GM21367 (cell line): ENCODE measurements at regions not wholly inside any gene's neighbourhood (a gene's known extent, or its start where the extent isn't known, plus 50 kb on each side); places are given as distances from the start of the nearest gene placed in this dataset.

Source experiments
- ATAC-seq: cut with Tn5 transposase; IDR thresholded peaks from one replicate; pipeline ENCODE4 v1.9.1; 2021; ENCODE audit not compliant: unreplicated experiment

- peak; percentile 64 for ATAC-seq
These were observed 190.9 kb downstream of the ICE1 start for GRCh38 chr5:5613261-5613990.

GRCh38 chr5:5612096-5612495 lies 189.6 kb downstream of the ICE1 start:
- no peak for ATAC-seq

GRCh38 chr5:5609935-5610334 lies 187.5 kb downstream of the ICE1 start:
- no peak for ATAC-seq

- no peak for ATAC-seq
These were observed 182.8 kb downstream of the ICE1 start for GRCh38 chr5:5605170-5605764.

DNA sequence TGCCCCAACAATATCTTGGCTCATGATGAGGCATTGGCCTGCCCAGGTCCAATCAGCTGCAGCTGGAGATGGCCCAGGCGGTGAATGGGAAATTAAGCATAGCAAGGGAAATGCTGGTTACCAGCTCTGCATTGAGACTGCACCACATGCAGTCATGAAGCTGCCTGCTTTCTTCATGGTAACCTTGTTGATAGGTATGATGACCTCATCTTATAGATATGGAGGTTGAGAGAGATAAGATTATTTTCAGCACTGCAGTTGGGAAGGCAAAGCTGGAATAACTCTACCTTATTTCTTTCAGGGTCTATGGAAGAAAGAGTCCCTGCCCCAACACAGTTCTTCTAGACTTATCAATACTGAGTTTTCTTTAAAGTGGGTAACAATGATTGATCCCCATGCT lies 180.1 kb downstream of the ICE1 start:
- no peak for ATAC-seq

GRCh38 chr5:5598547-5599113 lies 176.2 kb downstream of the ICE1 start:
- no peak for ATAC-seq

GRCh38 chr5:5593391-5593790 lies 170.9 kb downstream of the ICE1 start:
- no peak for ATAC-seq

GRCh38 chr5:5592541-5592940 lies 170.1 kb downstream of the ICE1 start:
- ATAC-seq: no peak

DNA sequence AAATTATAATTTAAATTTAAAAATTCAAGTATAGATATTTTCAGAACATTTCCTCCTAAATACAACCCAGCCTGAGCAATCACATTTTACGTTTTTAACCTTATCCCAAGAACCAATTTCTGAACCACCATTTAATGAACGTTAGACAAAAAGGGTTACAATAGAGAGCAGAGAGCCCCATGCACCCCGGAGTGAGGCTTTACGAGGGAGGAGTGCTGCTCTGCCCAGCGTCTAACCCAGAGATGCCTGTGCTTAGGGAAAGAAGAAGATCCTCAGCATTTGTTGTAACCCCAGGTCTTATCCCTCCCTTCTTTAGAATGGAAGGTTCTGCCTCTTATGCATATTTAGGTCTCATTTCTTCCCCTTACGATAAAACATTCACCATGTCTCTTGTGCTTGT lies 169.1 kb downstream of the ICE1 start:
- no peak for ATAC-seq

GRCh38 chr5:5589857-5590256 lies 167.4 kb downstream of the ICE1 start:
- no peak for ATAC-seq

GRCh38 chr5:5588887-5589826 lies 166.7 kb downstream of the ICE1 start:
- no peak for ATAC-seq

GRCh38 chr5:5588386-5588785 lies 165.9 kb downstream of the ICE1 start:
- ATAC-seq: no peak

- no peak for ATAC-seq
These were observed 165.0 kb downstream of the ICE1 start for GRCh38 chr5:5587474-5587873.

DNA sequence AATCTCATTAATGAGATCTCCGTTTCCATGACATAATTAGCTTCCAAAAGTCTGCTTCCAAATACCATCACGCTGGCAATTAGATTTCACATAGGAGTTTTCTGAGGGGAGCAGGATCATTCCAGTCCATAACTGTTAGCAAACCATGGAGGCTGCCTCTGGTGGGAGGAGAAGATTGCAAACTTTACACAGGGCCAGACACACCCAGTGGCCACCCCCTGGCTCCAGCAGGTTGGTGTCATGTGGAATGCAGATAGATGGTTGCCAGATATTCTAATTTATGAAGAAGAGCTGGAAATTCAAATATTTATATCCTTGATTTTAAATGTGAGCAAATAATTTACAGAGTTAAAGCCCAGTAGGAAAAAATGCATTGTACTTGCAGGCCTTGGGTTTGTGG lies 164.2 kb downstream of the ICE1 start:
- ATAC-seq: no peak

- no peak for ATAC-seq
These were observed 163.4 kb downstream of the ICE1 start for GRCh38 chr5:5585751-5586341.

- no peak for ATAC-seq
These were observed 162.3 kb downstream of the ICE1 start for GRCh38 chr5:5584751-5585150.

- no peak for ATAC-seq
These were observed 161.8 kb downstream of the ICE1 start for GRCh38 chr5:5584236-5584745.

- ATAC-seq: no peak
These were observed 161.4 kb downstream of the ICE1 start for GRCh38 chr5:5583832-5584231.

DNA sequence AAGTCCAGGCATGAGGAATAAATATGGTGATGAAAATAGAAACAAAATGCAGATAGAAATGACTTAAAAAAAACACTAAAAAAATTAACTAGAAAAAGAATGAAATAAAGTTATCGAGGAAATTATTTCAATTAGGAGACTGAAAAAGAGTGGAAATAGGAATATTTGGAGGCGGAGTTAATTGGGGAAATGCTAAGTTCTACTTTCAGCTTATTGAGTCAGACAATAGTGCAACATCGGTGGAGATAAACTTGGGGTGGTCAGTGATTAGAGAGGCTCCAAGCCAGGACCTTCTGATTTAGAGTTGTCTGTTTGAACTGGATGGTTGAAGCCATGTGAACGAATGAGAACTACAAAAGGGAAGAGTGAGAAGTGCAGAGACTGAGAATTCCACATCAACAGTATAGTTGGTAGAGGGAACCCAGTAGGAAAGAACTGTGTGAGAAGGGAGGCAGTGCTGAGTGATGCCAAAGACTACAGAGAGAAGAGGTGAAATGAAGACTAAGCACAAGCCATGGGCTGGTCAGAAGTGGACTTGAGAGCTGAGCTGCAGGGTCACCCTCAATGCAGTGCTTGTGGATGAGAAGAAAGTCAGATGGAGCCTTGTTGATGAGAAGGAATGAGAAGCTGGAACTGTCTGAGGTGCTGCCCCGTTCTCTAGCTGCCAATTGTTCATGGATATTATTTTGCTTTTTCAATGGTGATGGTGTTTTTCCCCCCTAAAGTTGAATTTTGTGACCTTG lies 160.7 kb downstream of the ICE1 start:
- no peak for ATAC-seq

GRCh38 chr5:5581080-5581479 lies 158.6 kb downstream of the ICE1 start:
- no peak for ATAC-seq
